ENCODE measurements at regions not wholly inside any gene's neighbourhood (a gene's known extent, or its start where the extent isn't known, plus 50 kb on each side); places are given as distances from the start of the nearest gene placed in this dataset.

DNA sequence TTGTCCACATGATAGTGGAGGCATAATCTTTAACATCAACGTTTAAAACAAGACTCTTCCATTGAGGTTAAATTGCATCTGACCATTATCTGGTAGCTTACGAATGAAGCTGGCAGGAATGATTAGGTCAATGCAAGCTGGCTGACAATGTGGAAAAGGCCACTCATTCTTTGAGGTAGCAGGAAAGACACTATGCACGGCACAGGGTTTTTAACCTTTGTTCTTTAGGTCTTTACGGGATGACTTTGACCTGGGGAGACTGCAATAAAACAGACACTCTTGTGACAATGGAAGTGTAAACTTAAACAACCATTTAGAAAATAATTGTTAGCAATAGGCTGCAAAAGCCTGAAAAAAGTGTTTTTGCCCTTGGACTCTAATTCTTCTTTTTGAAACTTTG, 193.8 kb upstream of the FOXD3 start:
- DNase-seq: no peak
- Histone ChIP-seq H3K36me3 (ENCODE audit: insufficient read depth, low read length) (no peaks in the 10 kb centered on the region), H3K4me2 (ENCODE audit: low read depth, low read length, poor library complexity, severe bottlenecking) (no peak overlapping the region), H3K9me2 (replicated peaks; ENCODE audit: insufficient read depth, low read length) (no peaks in the 10 kb centered on the region), H3K27ac (ENCODE audit: low read length) (no peak overlapping the region), H3K79me2 (ENCODE audit: low read length) (no peaks in the 10 kb centered on the region), H3K4me1 (ENCODE audit: low read length) (no peaks in the 10 kb centered on the region), H3K27me3 (ENCODE audit: low read length) (no peaks in the 10 kb centered on the region), H3K9me3 (ENCODE audit: low read length) (no peaks in the 10 kb centered on the region), H4K20me1 (ENCODE audit: insufficient read depth, low read depth, low read length) (no peaks in the 10 kb centered on the region), H3K4me3 (ENCODE audit: low read length) (no peak overlapping the region), H3K9ac (ENCODE audit: low read length) (no peak overlapping the region), H2AFZ (ENCODE audit: low read length) (no peak overlapping the region)

DNA sequence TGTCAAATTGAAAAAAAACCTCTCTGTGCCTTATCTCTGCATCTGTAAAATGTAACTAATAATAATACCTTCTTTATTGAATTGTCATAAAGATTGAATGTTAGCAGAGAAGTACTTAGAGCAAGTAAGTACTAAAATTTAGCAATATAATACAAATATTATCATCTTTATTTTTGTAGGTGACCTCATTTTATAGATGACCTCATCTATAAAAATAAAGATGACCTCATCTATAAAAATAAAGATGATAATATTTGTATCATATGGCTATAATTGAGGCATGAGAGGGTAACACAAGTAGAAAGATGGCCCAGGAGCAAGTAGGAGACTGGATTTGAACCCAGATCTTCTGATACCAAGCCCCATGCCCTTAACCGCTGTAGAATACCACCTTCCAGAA, 193.2 kb upstream of the FOXD3 start:
- Histone ChIP-seq H3K27me3 (ENCODE audit: low read length) (no peaks in the 10 kb centered on the region), H3K27ac (ENCODE audit: low read length) (no peak overlapping the region), H3K9me2 (replicated peaks; ENCODE audit: insufficient read depth, low read length) (no peaks in the 10 kb centered on the region), H3K4me3 (ENCODE audit: low read length) (no peak overlapping the region), H3K4me1 (ENCODE audit: low read length) (no peaks in the 10 kb centered on the region), H3K4me2 (ENCODE audit: low read depth, low read length, poor library complexity, severe bottlenecking) (no peak overlapping the region), H2AFZ (ENCODE audit: low read length) (no peak overlapping the region), H3K79me2 (ENCODE audit: low read length) (no peaks in the 10 kb centered on the region), H4K20me1 (ENCODE audit: insufficient read depth, low read depth, low read length) (no peaks in the 10 kb centered on the region), H3K9me3 (ENCODE audit: low read length) (no peaks in the 10 kb centered on the region), H3K9ac (ENCODE audit: low read length) (no peak overlapping the region), H3K36me3 (ENCODE audit: insufficient read depth, low read length) (no peaks in the 10 kb centered on the region)
- DNase-seq: no peak

DNA sequence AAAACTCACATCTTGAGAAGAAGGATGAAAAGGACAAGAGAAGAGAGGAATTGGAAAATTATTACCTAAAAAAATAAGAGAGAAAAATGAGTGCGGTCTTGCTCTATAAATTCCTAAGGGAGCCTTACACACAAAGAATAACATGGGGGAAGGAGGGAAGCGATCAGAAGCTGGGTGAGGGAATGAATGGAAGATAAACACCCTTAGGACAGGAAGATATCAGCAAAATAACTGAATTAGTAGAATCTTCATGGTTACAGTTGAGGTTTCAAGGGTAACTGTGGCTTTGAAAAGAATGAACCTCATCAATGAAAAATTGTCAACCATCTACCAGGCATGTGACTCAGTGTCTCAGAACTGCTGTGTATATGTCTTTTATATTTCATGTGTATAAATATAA, 192.5 kb upstream of the FOXD3 start:
- H3K79me2 ChIP-seq (ENCODE audit: low read length): no peaks in the 10 kb centered on the region
- no peak overlapping the region for H2AFZ ChIP-seq (ENCODE audit: low read length)

DNA sequence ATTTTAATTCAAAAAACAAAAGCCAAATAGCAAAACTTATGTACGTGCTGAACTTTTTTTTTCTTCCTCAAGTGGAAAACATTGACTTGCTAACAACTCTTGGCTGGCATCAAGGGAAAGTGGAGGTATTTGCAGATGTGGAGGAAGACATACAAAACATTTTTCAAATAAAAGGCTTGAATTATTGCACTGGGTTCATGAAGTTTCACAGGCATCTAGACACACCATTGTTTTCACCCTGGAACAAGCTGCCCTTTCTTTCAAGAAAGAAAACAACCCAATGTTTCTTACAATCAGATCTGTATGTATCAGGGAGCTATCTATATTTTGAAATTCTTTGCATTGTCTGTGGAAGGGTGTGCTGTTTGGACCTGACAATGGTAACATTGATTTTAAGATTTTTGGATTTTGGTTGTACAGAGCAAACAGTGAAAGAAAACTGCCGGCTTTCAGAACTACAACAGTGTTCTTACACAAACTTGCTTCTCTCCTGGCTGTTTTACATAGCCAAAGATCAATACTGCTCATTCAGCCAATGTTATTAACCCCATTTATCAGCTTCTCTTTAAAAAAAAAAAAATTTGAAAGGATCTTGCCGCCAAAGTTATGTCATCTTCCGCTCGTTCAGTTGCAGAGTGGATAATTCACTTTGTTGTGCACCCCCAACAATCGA, 187.7 kb upstream of the FOXD3 start:
- Histone ChIP-seq H3K27me3 (ENCODE audit: low read length) (no peaks in the 10 kb centered on the region), H2AFZ (ENCODE audit: low read length) (no peak overlapping the region), H4K20me1 (ENCODE audit: insufficient read depth, low read depth, low read length) (no peaks in the 10 kb centered on the region), H3K36me3 (ENCODE audit: insufficient read depth, low read length) (no peaks in the 10 kb centered on the region), H3K4me2 (ENCODE audit: low read depth, low read length, poor library complexity, severe bottlenecking) (no peak overlapping the region), H3K9me2 (replicated peaks; ENCODE audit: insufficient read depth, low read length) (no peaks in the 10 kb centered on the region), H3K27ac (ENCODE audit: low read length) (no peak overlapping the region), H3K79me2 (ENCODE audit: low read length) (no peaks in the 10 kb centered on the region), H3K4me3 (ENCODE audit: low read length) (no peak overlapping the region), H3K9me3 (ENCODE audit: low read length) (no peaks in the 10 kb centered on the region), H3K9ac (ENCODE audit: low read length) (no peak overlapping the region), H3K4me1 (ENCODE audit: low read length) (no peaks in the 10 kb centered on the region)
- no peak for DNase-seq

More for the DNA sequence above, 192.5 kb upstream of the FOXD3 start:
- Histone ChIP-seq H3K9me2 (replicated peaks; ENCODE audit: insufficient read depth, low read length) (no peaks in the 10 kb centered on the region), H4K20me1 (ENCODE audit: insufficient read depth, low read depth, low read length) (no peaks in the 10 kb centered on the region), H3K27me3 (ENCODE audit: low read length) (no peaks in the 10 kb centered on the region), H3K4me1 (ENCODE audit: low read length) (no peaks in the 10 kb centered on the region), H3K9ac (ENCODE audit: low read length) (no peak overlapping the region), H3K9me3 (ENCODE audit: low read length) (no peaks in the 10 kb centered on the region), H3K4me2 (ENCODE audit: low read depth, low read length, poor library complexity, severe bottlenecking) (no peak overlapping the region), H3K36me3 (ENCODE audit: insufficient read depth, low read length) (no peaks in the 10 kb centered on the region), H3K27ac (ENCODE audit: low read length) (no peak overlapping the region), H3K4me3 (ENCODE audit: low read length) (no peak overlapping the region)
- no peak for DNase-seq

DNA sequence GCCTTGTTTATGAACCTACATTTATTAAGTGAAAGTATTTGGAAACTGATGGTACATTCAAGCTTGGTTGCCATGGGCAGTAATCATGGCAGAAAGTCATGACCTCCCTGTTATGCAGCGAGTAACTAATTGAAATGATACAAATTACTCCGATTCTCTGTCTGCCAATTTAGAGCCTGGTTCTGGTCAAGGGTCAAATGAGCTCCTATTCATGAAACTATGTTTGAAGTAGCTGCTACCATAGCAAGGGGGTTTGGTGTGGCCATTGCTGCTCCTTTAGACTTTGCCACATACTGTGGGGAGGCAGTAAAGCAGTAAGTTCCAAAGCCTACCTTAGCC, 187.2 kb upstream of the FOXD3 start:
- H3K9me2 ChIP-seq (replicated peaks; ENCODE audit: insufficient read depth, low read length): no peaks in the 10 kb centered on the region
- H3K27ac ChIP-seq (ENCODE audit: low read length): no peak overlapping the region
- no peak for DNase-seq
- H3K4me1 ChIP-seq (ENCODE audit: low read length): no peaks in the 10 kb centered on the region
- H2AFZ ChIP-seq (ENCODE audit: low read length): no peak overlapping the region
- H3K4me2 ChIP-seq (ENCODE audit: low read depth, low read length, poor library complexity, severe bottlenecking): no peak overlapping the region
- H3K36me3 ChIP-seq (ENCODE audit: insufficient read depth, low read length): no peaks in the 10 kb centered on the region
- H3K79me2 ChIP-seq (ENCODE audit: low read length): no peaks in the 10 kb centered on the region
- H3K9ac ChIP-seq (ENCODE audit: low read length): no peak overlapping the region
- no peaks in the 10 kb centered on the region for H3K9me3 ChIP-seq (ENCODE audit: low read length)
- H3K27me3 ChIP-seq (ENCODE audit: low read length): no peaks in the 10 kb centered on the region
- H3K4me3 ChIP-seq (ENCODE audit: low read length): no peak overlapping the region
- no peaks in the 10 kb centered on the region for H4K20me1 ChIP-seq (ENCODE audit: insufficient read depth, low read depth, low read length)

DNA sequence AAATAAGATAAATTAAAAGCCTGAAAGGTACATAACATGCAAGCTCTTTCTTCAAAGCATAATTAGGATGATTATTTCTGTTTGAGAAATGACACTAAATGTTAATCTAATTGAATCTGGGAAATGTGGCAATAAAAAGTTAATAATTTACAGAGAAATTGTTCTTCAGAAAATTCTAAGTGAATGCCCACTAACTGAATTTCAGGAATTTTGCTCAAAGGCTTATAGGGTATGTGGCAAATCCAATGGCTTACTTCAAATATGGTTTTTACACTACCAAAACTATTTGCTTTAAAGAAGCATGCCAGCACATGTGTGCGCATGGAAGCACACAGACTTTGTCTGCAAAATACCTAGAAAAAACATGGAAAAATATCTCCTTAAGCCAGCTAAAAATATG, 186.6 kb upstream of the FOXD3 start:
- H3K9me2 ChIP-seq (replicated peaks; ENCODE audit: insufficient read depth, low read length): no peaks in the 10 kb centered on the region
- no peak overlapping the region for H3K4me2 ChIP-seq (ENCODE audit: low read depth, low read length, poor library complexity, severe bottlenecking)
- no peaks in the 10 kb centered on the region for H4K20me1 ChIP-seq (ENCODE audit: insufficient read depth, low read depth, low read length)
- no peak overlapping the region for H3K9ac ChIP-seq (ENCODE audit: low read length)
- H2AFZ ChIP-seq (ENCODE audit: low read length): no peak overlapping the region
- no peaks in the 10 kb centered on the region for H3K27me3 ChIP-seq (ENCODE audit: low read length)
- H3K27ac ChIP-seq (ENCODE audit: low read length): no peak overlapping the region
- H3K79me2 ChIP-seq (ENCODE audit: low read length): no peaks in the 10 kb centered on the region
- no peak overlapping the region for H3K4me3 ChIP-seq (ENCODE audit: low read length)
- H3K4me1 ChIP-seq (ENCODE audit: low read length): no peaks in the 10 kb centered on the region
- H3K9me3 ChIP-seq (ENCODE audit: low read length): no peaks in the 10 kb centered on the region
- H3K36me3 ChIP-seq (ENCODE audit: insufficient read depth, low read length): no peaks in the 10 kb centered on the region
- DNase-seq: no peak

DNA sequence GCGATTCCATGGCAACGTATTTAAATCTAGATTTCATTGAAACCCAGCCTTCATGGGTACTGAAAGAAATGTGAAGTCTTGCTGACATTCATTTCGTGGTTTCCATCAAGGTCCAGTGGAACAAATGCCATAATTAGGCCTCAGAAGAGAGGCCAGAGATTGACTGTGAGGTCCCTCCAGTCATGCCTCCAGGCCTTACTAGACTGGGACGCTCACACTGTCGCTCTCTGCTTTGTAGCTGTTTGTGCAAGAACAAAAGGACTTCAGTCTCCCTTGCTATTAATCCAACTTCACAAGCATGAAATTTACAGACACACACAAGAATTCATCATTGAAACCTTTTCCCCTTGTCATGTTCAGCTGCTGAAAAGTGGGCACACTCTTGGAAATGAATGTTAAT, 180.4 kb upstream of the FOXD3 start:
- Histone ChIP-seq H3K4me3 (ENCODE audit: low read length) (no peak overlapping the region), H3K9me2 (replicated peaks; ENCODE audit: insufficient read depth, low read length) (no peaks in the 10 kb centered on the region), H3K4me1 (ENCODE audit: low read length) (no peaks in the 10 kb centered on the region), H3K27me3 (ENCODE audit: low read length) (no peaks in the 10 kb centered on the region), H3K9ac (ENCODE audit: low read length) (no peak overlapping the region), H3K79me2 (ENCODE audit: low read length) (no peaks in the 10 kb centered on the region), H3K4me2 (ENCODE audit: low read depth, low read length, poor library complexity, severe bottlenecking) (no peak overlapping the region), H2AFZ (ENCODE audit: low read length) (no peak overlapping the region), H3K36me3 (ENCODE audit: insufficient read depth, low read length) (no peaks in the 10 kb centered on the region), H4K20me1 (ENCODE audit: insufficient read depth, low read depth, low read length) (no peaks in the 10 kb centered on the region), H3K9me3 (ENCODE audit: low read length) (no peaks in the 10 kb centered on the region), H3K27ac (ENCODE audit: low read length) (no peak overlapping the region)
- DNase-seq: no peak

DNA sequence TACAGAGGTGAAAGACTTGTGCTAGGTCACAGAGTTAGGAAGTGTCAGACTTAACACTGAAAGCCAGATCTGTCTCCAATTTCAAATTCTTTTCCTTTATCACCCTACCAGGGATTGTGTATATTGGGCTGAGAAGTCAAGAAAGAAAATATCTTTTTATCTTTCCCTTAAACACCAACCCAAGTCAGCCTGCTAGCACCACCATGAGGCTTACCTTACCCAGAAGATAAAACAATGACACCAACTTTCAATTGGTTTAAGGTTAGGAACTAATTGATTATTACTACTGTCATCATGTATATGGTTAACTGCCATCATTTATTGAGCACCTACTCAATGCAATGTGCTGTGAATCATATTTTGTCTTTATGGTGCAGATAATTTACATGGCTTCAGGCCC, 178.9 kb upstream of the FOXD3 start:
- no peaks in the 10 kb centered on the region for H3K9me2 ChIP-seq (replicated peaks; ENCODE audit: insufficient read depth, low read length)

DNA sequence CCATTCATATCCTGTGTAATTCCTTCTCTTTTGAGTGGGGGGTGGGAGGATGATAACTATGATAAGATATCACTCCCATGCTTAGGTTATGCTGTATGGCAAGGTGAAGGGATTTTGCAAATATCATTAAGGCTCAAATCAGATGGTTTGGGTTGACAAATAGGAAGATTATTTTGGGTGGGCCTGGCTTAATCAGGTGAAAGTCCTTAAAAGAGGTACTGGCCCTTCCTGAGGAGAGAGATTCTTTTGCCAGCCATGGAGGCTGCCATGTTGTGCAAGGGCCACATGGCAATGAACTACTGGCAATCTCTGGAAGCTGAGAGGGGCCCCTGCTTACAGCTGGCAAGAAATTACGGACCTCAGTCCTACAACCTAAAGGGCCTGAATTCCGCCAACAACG, 174.6 kb upstream of the FOXD3 start:
- no peak overlapping the region for H3K4me2 ChIP-seq (ENCODE audit: low read depth, low read length, poor library complexity, severe bottlenecking)

More for the DNA sequence above, 178.9 kb upstream of the FOXD3 start:
- DNase-seq: no peak
- Histone ChIP-seq H3K4me1 (ENCODE audit: low read length) (no peaks in the 10 kb centered on the region), H3K4me3 (ENCODE audit: low read length) (no peak overlapping the region), H3K4me2 (ENCODE audit: low read depth, low read length, poor library complexity, severe bottlenecking) (no peak overlapping the region), H3K79me2 (ENCODE audit: low read length) (no peaks in the 10 kb centered on the region), H3K9ac (ENCODE audit: low read length) (no peak overlapping the region), H3K27me3 (ENCODE audit: low read length) (no peaks in the 10 kb centered on the region), H4K20me1 (ENCODE audit: insufficient read depth, low read depth, low read length) (no peaks in the 10 kb centered on the region), H3K36me3 (ENCODE audit: insufficient read depth, low read length) (no peaks in the 10 kb centered on the region), H2AFZ (ENCODE audit: low read length) (no peak overlapping the region), H3K27ac (ENCODE audit: low read length) (no peak overlapping the region), H3K9me3 (ENCODE audit: low read length) (no peaks in the 10 kb centered on the region)

More for the DNA sequence above, 174.6 kb upstream of the FOXD3 start:
- H3K4me1 ChIP-seq (ENCODE audit: low read length): no peaks in the 10 kb centered on the region
- no peak overlapping the region for H3K9ac ChIP-seq (ENCODE audit: low read length)
- no peaks in the 10 kb centered on the region for H3K9me2 ChIP-seq (replicated peaks; ENCODE audit: insufficient read depth, low read length)
- H4K20me1 ChIP-seq (ENCODE audit: insufficient read depth, low read depth, low read length): no peaks in the 10 kb centered on the region
- no peak overlapping the region for H2AFZ ChIP-seq (ENCODE audit: low read length)
- H3K4me3 ChIP-seq (ENCODE audit: low read length): no peak overlapping the region
- no peak overlapping the region for H3K27ac ChIP-seq (ENCODE audit: low read length)
- no peaks in the 10 kb centered on the region for H3K9me3 ChIP-seq (ENCODE audit: low read length)
- no peaks in the 10 kb centered on the region for H3K27me3 ChIP-seq (ENCODE audit: low read length)
- DNase-seq: no peak
- H3K36me3 ChIP-seq (ENCODE audit: insufficient read depth, low read length): no peaks in the 10 kb centered on the region
- H3K79me2 ChIP-seq (ENCODE audit: low read length): no peaks in the 10 kb centered on the region
